Effector CD8-positive, alpha-beta T cell (primary cell): ENCODE measurements at regions not wholly inside any gene's neighbourhood (a gene's known extent, or its start where the extent isn't known, plus 50 kb on each side); places are given as distances from the start of the nearest gene placed in this dataset.

ENCODE experiments used
- DNase-seq: peaks from one replicate; lab custom pipeline; 2025; lab: John Stamatoyannopoulos, UW

- DNase-seq: no peak
These were observed 377.5 kb downstream of the TMEM167A start for GRCh38 chr5:82699737-82700136.

DNA sequence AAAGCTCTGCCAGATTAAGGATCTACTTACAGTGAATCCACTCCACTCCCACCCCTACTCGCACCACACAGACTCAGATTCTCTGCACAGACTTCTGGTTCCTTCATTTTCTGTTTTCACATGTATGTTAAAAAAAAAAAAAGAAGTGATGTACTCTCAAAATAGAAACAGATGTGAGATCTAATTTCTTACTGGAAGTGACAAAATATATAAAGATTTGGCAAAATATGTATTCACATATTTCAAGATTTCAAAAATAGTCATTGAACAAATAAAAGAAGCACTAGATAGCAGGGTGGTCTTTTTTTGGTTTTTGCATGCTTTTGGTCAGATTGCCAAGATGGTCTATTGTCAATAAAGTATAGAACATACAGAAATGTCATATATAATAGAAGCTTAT, 379.2 kb downstream of the TMEM167A start:
- no peak for DNase-seq

- DNase-seq: no peak
These were observed 382.4 kb downstream of the TMEM167A start for GRCh38 chr5:82694711-82695285.

DNA sequence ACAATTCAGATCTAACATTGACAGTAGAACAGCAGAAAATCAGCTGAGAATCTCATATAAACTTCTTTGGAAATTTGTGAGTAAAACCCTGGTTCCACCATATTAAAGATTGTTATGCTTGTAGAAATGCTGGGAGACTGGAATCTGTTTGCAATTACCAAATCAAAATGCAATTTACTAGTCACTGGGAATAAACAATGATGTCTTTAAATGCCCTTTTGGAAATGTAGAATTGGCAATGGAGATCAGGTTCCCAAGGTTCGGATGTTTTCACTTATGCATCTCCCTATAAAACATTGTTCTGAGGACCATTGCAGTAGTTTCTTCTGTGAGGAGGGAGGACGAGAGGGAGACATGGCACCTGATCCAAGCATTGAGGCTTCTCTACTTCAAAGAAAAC, 384.4 kb downstream of the TMEM167A start:
- DNase-seq: no peak

DNA sequence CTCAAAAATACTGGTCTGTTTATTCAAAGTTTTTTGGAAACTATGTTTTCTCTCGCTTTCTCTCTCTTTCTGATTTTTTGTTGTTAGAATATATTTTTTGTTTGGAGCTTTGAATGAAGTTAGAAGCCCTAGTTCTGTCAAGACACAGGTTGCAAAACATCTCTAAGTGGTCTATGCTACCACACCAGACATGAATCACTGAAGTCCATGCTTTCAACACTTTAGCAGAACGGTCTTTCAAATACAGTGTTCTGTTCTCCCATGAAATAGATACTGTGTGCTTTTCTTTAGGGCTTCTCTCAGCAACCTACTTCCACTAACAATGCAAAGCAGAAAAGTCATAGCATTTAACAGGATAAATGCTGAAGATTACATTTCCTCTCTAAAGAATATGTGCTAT, 392.5 kb downstream of the TMEM167A start:
- DNase-seq: no peak

DNA sequence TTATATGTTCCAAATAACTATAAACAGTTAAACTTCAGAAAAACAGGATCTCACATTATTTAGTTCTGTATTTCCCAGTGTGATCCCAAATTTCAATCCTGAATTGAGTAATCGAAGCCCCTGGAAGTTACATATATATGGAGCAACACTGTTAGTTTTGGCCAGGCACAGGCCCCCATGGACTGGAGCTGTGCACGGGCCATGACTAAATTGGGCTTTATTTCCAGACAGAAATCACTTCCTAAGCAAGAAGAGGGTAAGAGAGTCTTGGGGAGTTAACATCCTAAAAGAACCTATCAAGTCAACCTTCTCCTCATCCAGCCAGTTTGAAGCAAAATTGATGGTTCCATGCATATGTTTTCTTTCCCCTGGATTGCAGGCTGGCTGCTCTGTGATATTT, 393.0 kb downstream of the TMEM167A start:
- no peak for DNase-seq

- DNase-seq: no peak
These were observed 397.5 kb downstream of the TMEM167A start for GRCh38 chr5:82679660-82680059.

DNA sequence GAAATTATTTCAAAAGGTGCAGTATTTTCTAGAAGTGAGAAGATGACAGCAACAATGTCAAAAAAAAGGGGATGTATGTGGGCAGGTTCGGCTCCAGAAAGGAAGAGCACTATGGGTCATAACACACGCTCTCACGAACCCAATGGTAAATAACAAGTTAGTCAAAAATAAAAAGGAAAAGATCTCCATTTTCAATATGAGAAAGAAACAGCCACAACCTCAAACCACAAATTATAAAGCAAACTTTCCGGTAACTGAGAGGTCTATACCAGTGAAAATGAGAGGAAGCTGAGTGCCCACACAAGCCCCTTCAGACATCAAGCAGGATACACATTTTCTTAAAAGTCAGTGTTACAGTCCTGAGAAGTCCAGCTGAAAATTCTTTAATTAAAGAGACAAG, 398.5 kb upstream of the RPS23 start:
- DNase-seq: no peak

GRCh38 chr5:82674671-82675070, 396.5 kb upstream of the RPS23 start:
- no peak for DNase-seq

DNA sequence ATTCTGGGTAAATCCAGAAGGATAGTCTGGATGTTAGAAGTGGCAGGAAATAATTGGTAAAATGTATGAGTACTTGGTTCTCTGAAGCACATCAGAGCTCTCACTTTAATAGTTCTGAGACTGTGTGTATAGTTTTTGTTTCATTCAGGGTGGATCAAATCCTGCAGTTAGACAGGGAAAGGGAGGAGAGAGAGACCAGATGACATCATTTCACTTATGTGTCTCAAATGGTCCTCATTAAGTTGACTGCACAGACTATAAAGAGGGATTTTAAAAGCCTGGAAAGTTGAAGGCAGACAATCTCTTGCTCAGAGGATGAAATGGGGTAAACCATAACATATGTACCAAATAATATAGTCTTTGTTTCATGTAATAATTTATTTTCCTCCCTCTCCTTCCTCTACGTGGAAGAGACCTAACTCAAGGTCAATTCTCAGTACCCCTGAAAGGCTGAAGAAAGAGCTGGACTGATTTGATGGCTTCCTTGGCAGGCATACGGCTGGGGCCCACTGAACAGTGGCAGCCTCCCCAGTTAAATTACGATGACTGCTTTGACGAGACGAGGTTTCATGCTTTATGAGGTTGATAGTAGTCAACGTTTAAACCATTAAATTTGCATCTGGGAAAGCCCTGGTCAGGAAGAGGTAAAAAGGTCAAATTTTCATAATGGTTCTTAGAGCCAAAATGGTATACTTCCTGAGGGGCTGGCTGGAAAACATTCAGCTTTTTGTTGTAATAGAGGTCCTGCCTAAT, 395.1 kb upstream of the RPS23 start:
- no peak for DNase-seq

DNA sequence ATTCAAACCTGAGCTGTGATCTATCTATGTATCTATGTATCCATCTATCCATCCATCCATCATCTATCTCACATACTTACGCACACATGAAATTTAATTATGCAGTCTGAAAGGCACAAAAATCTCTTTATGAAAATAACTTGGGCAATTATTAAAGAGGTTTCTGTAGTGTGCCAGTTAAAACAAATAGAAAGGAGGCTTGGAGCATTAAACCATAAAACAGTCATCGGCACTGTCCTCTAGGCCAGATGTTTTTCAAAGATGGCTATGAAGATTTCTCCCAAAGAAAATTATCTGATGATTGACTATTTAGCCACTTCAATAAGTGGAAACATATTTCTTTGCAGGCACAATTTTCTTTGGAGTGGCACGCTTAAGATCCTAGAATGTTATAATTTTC, 392.5 kb upstream of the RPS23 start:
- no peak for DNase-seq

DNA sequence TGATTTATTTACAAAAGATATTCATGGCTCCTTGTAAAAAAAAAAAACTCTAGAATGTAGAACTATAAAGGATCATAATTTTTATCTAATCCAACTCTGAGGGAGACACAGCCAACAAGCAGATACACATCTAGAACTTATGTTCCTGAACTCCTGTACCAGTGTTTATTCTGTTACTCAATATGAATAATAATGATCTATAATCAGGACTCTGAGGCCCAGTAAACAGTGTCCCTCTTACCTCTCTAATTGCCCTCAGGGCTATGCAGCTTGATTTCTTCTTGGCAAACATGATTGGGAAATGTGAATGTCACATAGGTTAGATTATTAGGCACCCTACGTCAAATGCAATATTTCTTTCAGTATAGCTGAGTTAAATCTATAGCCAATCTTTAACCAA, 391.6 kb upstream of the RPS23 start:
- no peak for DNase-seq

DNA sequence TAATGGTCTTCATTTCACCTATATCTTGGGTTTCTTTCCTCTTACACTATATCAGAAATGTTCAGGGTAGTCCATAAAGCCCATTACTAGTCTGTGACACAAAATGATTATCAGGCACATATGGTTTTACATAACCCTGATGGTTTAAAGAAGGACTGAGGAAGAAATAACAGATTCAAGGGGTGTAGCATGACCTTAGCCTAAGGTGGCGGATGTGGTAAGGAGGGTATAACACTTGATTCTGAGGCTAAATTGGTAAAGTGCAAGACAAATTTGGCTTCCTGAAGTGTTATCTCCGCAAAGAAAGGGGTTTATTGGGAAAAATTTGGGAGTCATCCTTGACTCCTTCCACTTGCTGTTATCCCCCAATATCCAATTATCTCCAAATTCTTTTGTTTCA, 388.2 kb upstream of the RPS23 start:
- DNase-seq: no peak

DNA sequence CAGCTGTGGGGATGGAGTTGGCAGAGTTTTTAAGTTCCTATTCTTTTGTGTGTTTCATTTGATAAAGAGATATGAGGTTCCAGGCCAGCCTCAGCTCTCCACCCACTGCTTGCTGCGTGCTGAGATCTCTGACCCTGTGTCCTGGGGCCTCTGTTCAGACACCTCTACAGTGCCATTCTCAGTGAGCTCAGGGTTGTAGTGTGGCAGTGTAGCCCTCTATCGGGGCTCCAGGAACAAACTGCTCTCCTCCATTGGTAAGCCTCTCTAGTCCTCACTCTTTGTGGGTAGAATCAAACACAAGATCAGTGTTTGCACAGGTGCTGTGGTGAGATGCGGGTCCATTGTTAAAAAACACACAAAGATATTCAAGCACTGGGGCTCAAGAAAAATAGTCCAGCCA, 386.6 kb upstream of the RPS23 start:
- DNase-seq: no peak

- no peak for DNase-seq
These were observed 385.1 kb upstream of the RPS23 start for GRCh38 chr5:82663225-82663624.

DNA sequence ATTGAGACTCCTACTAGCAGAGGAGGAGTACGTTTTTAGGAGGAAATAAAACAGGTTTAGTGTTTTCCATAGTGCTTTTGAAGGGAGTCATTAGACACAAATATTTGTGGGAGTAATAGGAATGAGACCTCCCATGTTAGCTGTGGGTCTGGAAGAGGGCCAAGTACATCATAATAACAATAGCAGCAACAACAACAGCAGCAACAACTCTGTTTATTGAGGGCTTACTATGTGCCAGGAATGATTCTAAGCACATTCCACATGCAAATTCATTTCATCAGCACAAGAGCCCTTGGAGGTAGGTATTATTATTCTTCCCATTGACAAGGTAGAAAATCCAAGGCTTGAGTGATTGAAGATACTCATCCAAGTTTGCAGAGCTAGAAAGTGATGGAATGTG, 384.2 kb upstream of the RPS23 start:
- DNase-seq: no peak

GRCh38 chr5:82661933-82662332, 383.8 kb upstream of the RPS23 start:
- DNase-seq: no peak

DNA sequence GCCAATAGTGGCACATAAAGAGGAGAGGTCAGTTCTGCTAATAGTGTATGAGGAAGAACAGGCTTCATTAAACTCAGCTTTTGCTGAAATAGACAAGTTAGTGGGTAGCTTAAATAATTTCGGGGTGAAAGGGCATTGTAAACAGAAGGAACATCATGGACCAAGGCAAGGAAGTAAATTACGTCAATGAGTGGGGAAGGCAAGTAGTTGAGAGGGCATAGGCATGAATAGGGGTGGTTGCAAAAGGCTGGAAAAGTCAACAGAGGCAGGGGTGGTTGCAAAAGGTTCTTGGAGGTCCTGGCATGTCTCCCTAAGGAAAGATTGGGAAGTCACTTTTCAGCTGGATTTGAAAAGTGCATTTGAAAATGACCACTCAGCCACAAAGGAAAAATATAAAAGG, 383.3 kb upstream of the RPS23 start:
- DNase-seq: no peak

- no peak for DNase-seq
These were observed 381.0 kb upstream of the RPS23 start for GRCh38 chr5:82659115-82659514.

GRCh38 chr5:82657033-82657699, 379.0 kb upstream of the RPS23 start:
- DNase-seq: no peak

DNA sequence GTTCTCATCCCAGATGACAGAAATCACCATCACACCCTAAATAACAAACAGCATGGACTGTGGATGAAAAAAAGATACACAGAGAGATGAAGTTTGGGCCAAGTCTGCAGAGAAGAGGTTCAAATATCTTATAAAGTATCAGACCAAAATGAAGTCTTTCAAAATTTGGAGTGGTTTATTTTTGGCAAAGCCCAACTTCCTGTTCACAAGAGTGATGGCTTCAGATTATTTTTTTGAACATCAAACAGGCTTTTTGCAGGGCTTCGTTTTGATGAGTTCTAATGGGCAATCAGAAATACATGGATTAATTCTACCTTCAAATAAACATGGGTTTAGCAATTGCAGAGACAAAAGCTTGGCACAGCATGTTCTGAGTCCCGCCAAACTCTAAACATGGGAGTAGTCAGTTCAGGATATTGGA, 378.2 kb upstream of the RPS23 start:
- DNase-seq: no peak

- DNase-seq: no peak
These were observed 376.9 kb upstream of the RPS23 start for GRCh38 chr5:82655078-82655477.

DNA sequence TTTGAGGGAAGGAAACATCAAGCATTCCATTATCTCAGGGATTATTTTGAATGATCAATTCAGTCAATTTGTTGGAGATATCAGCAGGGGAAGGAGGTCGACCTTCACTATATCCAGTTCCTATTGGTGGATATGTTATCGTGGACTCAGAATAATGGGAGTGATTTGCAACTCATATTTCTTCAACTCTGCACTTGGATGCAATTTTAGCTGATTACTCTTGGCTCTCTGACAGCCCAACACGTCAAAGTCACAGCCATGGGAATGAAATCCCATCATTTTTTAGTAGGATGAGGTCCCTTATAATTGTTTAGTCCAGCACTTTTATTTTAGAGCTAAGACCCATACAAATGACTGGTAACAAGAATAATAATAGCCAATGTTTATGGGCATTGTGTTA, 371.8 kb upstream of the RPS23 start:
- no peak for DNase-seq
